ENCODE measurements at regions not wholly inside any gene's neighbourhood (a gene's known extent, or its start where the extent isn't known, plus 50 kb on each side); places are given as distances from the start of the nearest gene placed in this dataset.

DNA sequence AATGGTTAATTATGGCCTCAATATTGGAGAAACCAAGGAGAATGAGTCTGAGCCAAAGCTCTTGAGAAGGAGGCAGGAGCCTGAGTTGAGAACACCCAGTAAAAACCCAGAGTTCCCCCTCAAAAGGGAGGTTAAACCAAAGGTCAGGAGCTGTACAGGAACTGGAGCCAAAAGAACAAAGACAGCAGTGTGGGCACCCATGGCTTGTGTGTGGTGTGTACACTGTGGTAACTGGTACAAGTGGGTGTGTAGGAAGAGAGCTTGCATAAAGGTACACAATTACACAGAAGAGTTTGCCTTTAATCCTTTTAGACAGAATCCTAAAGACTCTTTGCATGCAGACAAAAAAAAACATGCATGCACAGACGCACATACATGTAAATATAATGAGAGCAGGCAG is 87.1 kb downstream of the IGSF1 start:
- in situ Hi-C loops (cut with MboI; ENCODE audit: low sequenced_read_pairs), result no loop called here
- no peak overlapping the region for H2AK5ac ChIP-seq (ENCODE audit: low read depth, low read length)
- no peak overlapping the region for H3K9ac ChIP-seq (ENCODE audit: low read depth, low read length)
- H4K8ac ChIP-seq (ENCODE audit: low read depth in 2 of 2, low read length in 2 of 2), result no peak overlapping the region
- H2BK20ac ChIP-seq (ENCODE audit: low read depth, low read length), result no peak overlapping the region
- ATAC-seq (ENCODE audit: low read depth) (no peak), DNase-seq (no peak)
- no peak overlapping the region for H2AFZ ChIP-seq (replicated peaks; ENCODE audit: low read length, poor library complexity)
- no peak overlapping the region for H3K18ac ChIP-seq (ENCODE audit: low read depth, low read length)
- H3K79me1 ChIP-seq (ENCODE audit: low read depth in 1 of 2, low read length in 2 of 2), result no peaks in the 10 kb centered on the region
- H2BK120ac ChIP-seq (ENCODE audit: low read depth, low read length), result no peak overlapping the region
- POLR2A ChIA-PET (ENCODE audit: unreplicated experiment), result no interaction called here
- H3K36me3 ChIP-seq (ENCODE audit: control insufficient read depth, insufficient read depth, low read length), result no peaks in the 10 kb centered on the region
- no peak overlapping the region for H4K91ac ChIP-seq (ENCODE audit: insufficient read depth, low read depth, low read length)
- no peak overlapping the region for H2BK5ac ChIP-seq (ENCODE audit: low read depth, low read length, poor library complexity, severe bottlenecking)
- intact Hi-C loops (cut with micrococcal nuclease), result no loop called here
- CTCF ChIA-PET, result no interaction called here
- H3K56ac ChIP-seq (ENCODE audit: extremely low read depth, insufficient read depth, low read length), result no peak overlapping the region
- no peak overlapping the region for H2AK9ac ChIP-seq (replicated peaks; ENCODE audit: low read depth, low read length, poor library complexity)
- H3K27ac ChIP-seq (ENCODE audit: insufficient read depth, low read length), result no peak overlapping the region
- no TSS peak for BruUV-seq (replicated peaks)
- no CpG with 5 or more reads among the region's 1 CpG for WGBS, 2 experiments (ENCODE audit: extremely low coverage in 2 of 2, insufficient read length in 1 of 2)
- no peak overlapping the region for H4K5ac ChIP-seq (ENCODE audit: low read depth, low read length)
- H3K4ac ChIP-seq (ENCODE audit: low read depth, low read length), result no peak overlapping the region
- H3K4me2 ChIP-seq (ENCODE audit: low read depth, low read length), result no peak overlapping the region
- no peaks in the 10 kb centered on the region for H4K20me1 ChIP-seq (ENCODE audit: insufficient read depth, low read length)
- H3K23ac ChIP-seq (ENCODE audit: low read depth, low read length), result no peak overlapping the region
- H3K27me3 ChIP-seq (ENCODE audit: control insufficient read depth, insufficient read depth, low read length), result no peaks in the 10 kb centered on the region
- H3K4me3 ChIP-seq (ENCODE audit: insufficient read depth, low read depth, low read length), result no peak overlapping the region
- no peaks in the 10 kb centered on the region for H3K9me1 ChIP-seq (ENCODE audit: insufficient read depth, low read length)
- H3K4me1 ChIP-seq (ENCODE audit: control insufficient read depth, insufficient read depth, low read length), result no peaks in the 10 kb centered on the region
- TF ChIP-seq SMC3 (IDR thresholded peaks at IDR 0.05; ENCODE audit: low read depth, low read length) (no peak), NFE2L2 (IDR thresholded peaks at IDR 0.05; ENCODE audit: low read depth, low read length) (no peak), CEBPB (IDR thresholded peaks at IDR 0.05; ENCODE audit: low read depth, low read length) (no peak), MXI1 (IDR thresholded peaks at IDR 0.05; ENCODE audit: borderline replicate concordance, low read depth, low read length) (no peak), RAD21 (IDR thresholded peaks at IDR 0.05; ENCODE audit: low read length) (no peak), CHD1 (IDR thresholded peaks at IDR 0.05; ENCODE audit: low read depth, low read length) (no peak), RFX5 (IDR thresholded peaks at IDR 0.05; ENCODE audit: low read depth, low read length) (no peak), MAZ (IDR thresholded peaks at IDR 0.05; ENCODE audit: borderline replicate concordance, low read depth, low read length) (no peak), FOS (IDR thresholded peaks at IDR 0.05; ENCODE audit: low read depth, low read length) (no peak), POLR2A (IDR thresholded peaks at IDR 0.05; ENCODE audit: low read depth, low read length) (no peak), BHLHE40 (IDR thresholded peaks at IDR 0.05; ENCODE audit: low read depth, low read length) (no peak)
- TF ChIP-seq, protein P1, sequence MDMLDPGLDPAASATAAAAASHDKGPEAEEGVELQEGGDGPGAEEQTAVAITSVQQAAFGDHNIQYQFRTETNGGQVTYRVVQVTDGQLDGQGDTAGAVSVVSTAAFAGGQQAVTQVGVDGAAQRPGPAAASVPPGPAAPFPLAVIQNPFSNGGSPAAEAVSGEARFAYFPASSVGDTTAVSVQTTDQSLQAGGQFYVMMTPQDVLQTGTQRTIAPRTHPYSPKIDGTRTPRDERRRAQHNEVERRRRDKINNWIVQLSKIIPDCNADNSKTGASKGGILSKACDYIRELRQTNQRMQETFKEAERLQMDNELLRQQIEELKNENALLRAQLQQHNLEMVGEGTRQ (IDR thresholded peaks at IDR 0.05; ENCODE audit: low read depth, low read length), result no peak
- dilution Hi-C loops (cut with HindIII; ENCODE audit: low sequenced_read_pairs, unreplicated experiment), result no loop called here
- H3K9me3 ChIP-seq (ENCODE audit: control insufficient read depth, insufficient read depth, low read length), result 0 out of 2 replicates have a peak, but pooled peaks cover 1% of the 10 kb centered on the region
- H3K14ac ChIP-seq (replicated peaks; ENCODE audit: low read depth, low read length), result no peak overlapping the region
- H2BK15ac ChIP-seq (ENCODE audit: low read depth, low read length), result no peak overlapping the region

Data from IMR-90 (cell line).